Stimulated activated naive B cell treated with anti-CD40 and anti-IgM and Interleukin-4, amounts not matched to agents 10 μg/mL and 1 μg/mL and 100 μg/mL, for 72 hours (primary cell): ENCODE measurements at regions not wholly inside any gene's neighbourhood (a gene's known extent, or its start where the extent isn't known, plus 50 kb on each side); places are given as distances from the start of the nearest gene placed in this dataset.
"Not testable (repeated sequence)": the region's sequence is repeated elsewhere in the genome, so short reads cannot be mapped to it uniquely, and the experiment has no call there.

ENCODE experiments used
- ATAC-seq, 2 donors: fragments of 150-1000 bp; cut with Tn5 transposase; replicated peaks; 2 replicates each; pipeline ENCODE4 v1.10.0; 2021; ENCODE audit warnings: moderate library complexity in 1 of 2
- DNase-seq: peaks from one replicate; pipeline ENCODE4 v3.0.0; 2021
- H3K27ac Mint-ChIP-seq: one replicate; pipeline ENCODE4 v1.8.0; 2022; ENCODE audit warnings: mild to moderate bottlenecking, mixed read lengths
- H3K27me3 Mint-ChIP-seq, 2 donors: one replicate each; pipeline ENCODE4 v1.8.0; 2022; ENCODE audit warnings: mixed read lengths in 2 of 2
- H3K36me3 Mint-ChIP-seq, 2 donors: one replicate each; pipeline ENCODE4 v1.8.0; 2022; ENCODE audit warnings: mixed read lengths in 2 of 2, mild to moderate bottlenecking in 1 of 2
- H3K4me1 Mint-ChIP-seq, 2 donors: one replicate each; pipeline ENCODE4 v1.8.0; 2022; ENCODE audit warnings: mixed read lengths in 2 of 2, mild to moderate bottlenecking in 1 of 2
- H3K4me3 Mint-ChIP-seq, 2 donors: one replicate each; pipeline ENCODE4 v1.8.0; 2022; ENCODE audit warnings: mild to moderate bottlenecking in 2 of 2, mixed read lengths in 2 of 2, moderate library complexity in 1 of 2
- H3K9me3 Mint-ChIP-seq, 2 donors: one replicate each; pipeline ENCODE4 v1.8.0; 2022; ENCODE audit warnings: mixed read lengths in 2 of 2, mild to moderate bottlenecking in 1 of 2

GRCh38 chr18:1270081-1270480 lies 365.4 kb downstream of the ADCYAP1 start:
- H3K36me3 Mint-ChIP-seq, result no peaks in the 10 kb centered on the region
- ATAC-seq, result no peak
- no peak for DNase-seq
- no peak overlapping the region for H3K27ac Mint-ChIP-seq
- H3K27me3 Mint-ChIP-seq, result no peaks in the 10 kb centered on the region
- no peak overlapping the region for H3K4me3 Mint-ChIP-seq
- H3K9me3 Mint-ChIP-seq, result peaks cover 0 to 11% of the 10 kb centered on the region in 2 donors
- H3K4me1 Mint-ChIP-seq, result no peaks in the 10 kb centered on the region

GRCh38 chr18:1273469-1273868 lies 368.8 kb downstream of the ADCYAP1 start:
- Mint-ChIP-seq H3K36me3 (no peaks in the 10 kb centered on the region), H3K27ac (no peak overlapping the region), H3K4me1 (no peaks in the 10 kb centered on the region), H3K9me3 (peaks cover 0 to 12% of the 10 kb centered on the region in 2 donors), H3K27me3 (no peaks in the 10 kb centered on the region), H3K4me3 (no peak overlapping the region)
- DNase-seq (no peak), ATAC-seq (no peak)

GRCh38 chr18:1292167-1292566 lies 387.5 kb downstream of the ADCYAP1 start:
- DNase-seq (no peak), ATAC-seq (peak in 1 of 2 donors; percentile 12)
- H3K27ac Mint-ChIP-seq, result no peak overlapping the region
- H3K9me3 Mint-ChIP-seq, result peaks cover 2 to 4% of the 10 kb centered on the region in 2 donors
- H3K36me3 Mint-ChIP-seq, result no peaks in the 10 kb centered on the region
- H3K4me1 Mint-ChIP-seq, result no peaks in the 10 kb centered on the region
- no peaks in the 10 kb centered on the region for H3K27me3 Mint-ChIP-seq
- H3K4me3 Mint-ChIP-seq, result no peak overlapping the region

- H3K4me3 Mint-ChIP-seq, result no peak overlapping the region
- no peaks in the 10 kb centered on the region for H3K4me1 Mint-ChIP-seq
- no peaks in the 10 kb centered on the region for H3K27me3 Mint-ChIP-seq
- ATAC-seq (no peak), DNase-seq (no peak)
- H3K27ac Mint-ChIP-seq, result no peak overlapping the region
- H3K9me3 Mint-ChIP-seq, result peaks cover 4% of the 10 kb centered on the region in 2 donors
- no peaks in the 10 kb centered on the region for H3K36me3 Mint-ChIP-seq
Measured at GRCh38 chr18:1294229-1294628, 389.6 kb downstream of the ADCYAP1 start.

GRCh38 chr18:1296237-1296636 lies 391.6 kb downstream of the ADCYAP1 start:
- Mint-ChIP-seq H3K9me3 (peaks cover 7% of the 10 kb centered on the region in 2 donors), H3K4me1 (no peaks in the 10 kb centered on the region), H3K36me3 (no peaks in the 10 kb centered on the region), H3K27me3 (no peaks in the 10 kb centered on the region), H3K27ac (no peak overlapping the region), H3K4me3 (no peak overlapping the region)
- ATAC-seq (no peak), DNase-seq (no peak)

GRCh38 chr18:1302861-1303260 lies 398.2 kb downstream of the ADCYAP1 start:
- H3K27me3 Mint-ChIP-seq, result no peaks in the 10 kb centered on the region
- H3K4me3 Mint-ChIP-seq, result no peak overlapping the region
- H3K4me1 Mint-ChIP-seq, result no peaks in the 10 kb centered on the region
- ATAC-seq, result no peak
- no peak overlapping the region for H3K27ac Mint-ChIP-seq
- H3K9me3 Mint-ChIP-seq, result peaks cover 4% of the 10 kb centered on the region in 2 donors
- no peak for DNase-seq
- no peaks in the 10 kb centered on the region for H3K36me3 Mint-ChIP-seq

- Mint-ChIP-seq H3K9me3 (peaks cover 6% of the 10 kb centered on the region in 2 donors), H3K4me3 (no peak overlapping the region), H3K36me3 (no peaks in the 10 kb centered on the region), H3K27me3 (no peaks in the 10 kb centered on the region), H3K27ac (no peak overlapping the region), H3K4me1 (no peaks in the 10 kb centered on the region)
- no peak for DNase-seq
- ATAC-seq, result no peak
Measured at GRCh38 chr18:1304392-1304992, 399.8 kb downstream of the ADCYAP1 start.

GRCh38 chr18:1306641-1307040 lies 402.0 kb downstream of the ADCYAP1 start:
- H3K4me3 Mint-ChIP-seq, result no peak overlapping the region
- DNase-seq (no peak), ATAC-seq (no peak)
- H3K9me3 Mint-ChIP-seq, result peaks cover 3% of the 10 kb centered on the region in 2 donors
- H3K4me1 Mint-ChIP-seq, result no peaks in the 10 kb centered on the region
- H3K36me3 Mint-ChIP-seq, result no peaks in the 10 kb centered on the region
- H3K27ac Mint-ChIP-seq, result no peak overlapping the region
- no peaks in the 10 kb centered on the region for H3K27me3 Mint-ChIP-seq

- H3K36me3 Mint-ChIP-seq, result no peaks in the 10 kb centered on the region
- no peak overlapping the region for H3K4me3 Mint-ChIP-seq
- no peak overlapping the region for H3K27ac Mint-ChIP-seq
Measured at GRCh38 chr18:1308686-1309085, 404.0 kb downstream of the ADCYAP1 start.

GRCh38 chr18:1311376-1311775 lies 406.7 kb downstream of the ADCYAP1 start:
- Mint-ChIP-seq H3K36me3 (no peaks in the 10 kb centered on the region), H3K9me3 (peaks cover 3% of the 10 kb centered on the region in 2 donors), H3K4me3 (no peak overlapping the region), H3K27ac (no peak overlapping the region), H3K4me1 (no peaks in the 10 kb centered on the region), H3K27me3 (no peaks in the 10 kb centered on the region)
- DNase-seq, result no peak
- no peak for ATAC-seq

More at GRCh38 chr18:1308686-1309085, 404.0 kb downstream of the ADCYAP1 start:
- ATAC-seq, result no peak
- peaks cover 3% of the 10 kb centered on the region in 2 donors for H3K9me3 Mint-ChIP-seq
- H3K4me1 Mint-ChIP-seq, result no peaks in the 10 kb centered on the region
- H3K27me3 Mint-ChIP-seq, result no peaks in the 10 kb centered on the region
- no peak for DNase-seq

GRCh38 chr18:1335345-1335744 lies 430.7 kb downstream of the ADCYAP1 start:
- H3K4me3 Mint-ChIP-seq, DNase-seq, H3K27ac Mint-ChIP-seq, H3K36me3 Mint-ChIP-seq, ATAC-seq, H3K27me3 Mint-ChIP-seq, H3K4me1 Mint-ChIP-seq, H3K9me3 Mint-ChIP-seq: not testable (repeated sequence)

GRCh38 chr18:1350931-1351450 lies 446.3 kb downstream of the ADCYAP1 start:
- Mint-ChIP-seq H3K27ac (no peak overlapping the region), H3K4me3 (no peak overlapping the region), H3K4me1 (no peaks in the 10 kb centered on the region), H3K9me3 (peaks cover 0 to 3% of the 10 kb centered on the region in 2 donors), H3K36me3 (no peaks in the 10 kb centered on the region), H3K27me3 (no peaks in the 10 kb centered on the region)
- DNase-seq (no peak), ATAC-seq (no peak)

GRCh38 chr18:1353025-1353424 lies 448.4 kb downstream of the ADCYAP1 start:
- Mint-ChIP-seq H3K36me3 (no peaks in the 10 kb centered on the region), H3K4me3 (no peak overlapping the region), H3K4me1 (no peaks in the 10 kb centered on the region), H3K27ac (no peak overlapping the region), H3K27me3 (no peaks in the 10 kb centered on the region), H3K9me3 (peaks cover 3 to 4% of the 10 kb centered on the region in 2 donors)
- DNase-seq (no peak), ATAC-seq (no peak)

- DNase-seq (no peak), ATAC-seq (no peak)
- H3K36me3 Mint-ChIP-seq, result no peaks in the 10 kb centered on the region
- H3K27me3 Mint-ChIP-seq, result no peaks in the 10 kb centered on the region
- H3K9me3 Mint-ChIP-seq, result peaks cover 3 to 4% of the 10 kb centered on the region in 2 donors
- no peaks in the 10 kb centered on the region for H3K4me1 Mint-ChIP-seq
- no peak overlapping the region for H3K27ac Mint-ChIP-seq
- no peak overlapping the region for H3K4me3 Mint-ChIP-seq
Measured at GRCh38 chr18:1357724-1358123, 453.1 kb downstream of the ADCYAP1 start.

- ATAC-seq, result no peak
- no peaks in the 10 kb centered on the region for H3K36me3 Mint-ChIP-seq
- no peak for DNase-seq
Measured at GRCh38 chr18:1361936-1362335, 457.3 kb downstream of the ADCYAP1 start.

More at GRCh38 chr18:1361936-1362335, 457.3 kb downstream of the ADCYAP1 start:
- H3K9me3 Mint-ChIP-seq, result peaks cover 2 to 4% of the 10 kb centered on the region in 2 donors
- H3K4me1 Mint-ChIP-seq, result no peaks in the 10 kb centered on the region
- H3K4me3 Mint-ChIP-seq, result no peak overlapping the region
- H3K27me3 Mint-ChIP-seq, result no peaks in the 10 kb centered on the region
- no peak overlapping the region for H3K27ac Mint-ChIP-seq
